HG02973 (cell line): ENCODE measurements at regions not wholly inside any gene's neighbourhood (a gene's known extent, or its start where the extent isn't known, plus 50 kb on each side); places are given as distances from the start of the nearest gene placed in this dataset.
A peak's percentile ranks its signal among the peaks of the same experiment; 100 is the strongest.
"Not testable (repeated sequence)": the region's sequence is repeated elsewhere in the genome, so short reads cannot be mapped to it uniquely, and the experiment has no call there.

Experiments used
- ATAC-seq: cut with Tn5 transposase; IDR thresholded peaks from one replicate; pipeline ENCODE4 v1.9.1; 2021; ENCODE audit warnings: moderate library complexity; ENCODE audit not compliant: unreplicated experiment

- ATAC-seq, result no peak
Measured at GRCh38 chr2:20499387-20499786, 52.5 kb downstream of the RHOB start.

- ATAC-seq, result no peak
Measured at GRCh38 chr2:20501974-20502373, 55.1 kb downstream of the RHOB start.

GRCh38 chr2:20502496-20502895 lies 55.6 kb downstream of the RHOB start:
- not testable (repeated sequence) for ATAC-seq

GRCh38 chr2:20504174-20504573 lies 57.3 kb downstream of the RHOB start:
- ATAC-seq, result no peak

- no peak for ATAC-seq
Measured at GRCh38 chr2:20506201-20506685, 59.4 kb downstream of the RHOB start.

- ATAC-seq, result peak; percentile 99
Measured at GRCh38 chr2:20507166-20507692, 60.4 kb downstream of the RHOB start.

- ATAC-seq, result no peak
Measured at GRCh38 chr2:20507711-20508110, 60.8 kb downstream of the RHOB start.

- no peak for ATAC-seq
Measured at GRCh38 chr2:20509301-20509769, 62.5 kb downstream of the RHOB start.

- no peak for ATAC-seq
Measured at GRCh38 chr2:20509770-20510490, 63.1 kb downstream of the RHOB start.

- ATAC-seq, result no peak
Measured at GRCh38 chr2:20511130-20511529, 64.3 kb downstream of the RHOB start.

GRCh38 chr2:20512061-20512605 lies 65.3 kb downstream of the RHOB start:
- no peak for ATAC-seq

GRCh38 chr2:20513946-20514345 lies 67.1 kb downstream of the RHOB start:
- ATAC-seq, result no peak

- ATAC-seq, result no peak
Measured at GRCh38 chr2:20514596-20515269, 67.9 kb downstream of the RHOB start.

GRCh38 chr2:20515290-20516220 lies 68.7 kb downstream of the RHOB start:
- ATAC-seq, result no peak

GRCh38 chr2:20516291-20516645 lies 69.4 kb downstream of the RHOB start:
- no peak for ATAC-seq

GRCh38 chr2:20516646-20517341 lies 69.9 kb downstream of the RHOB start:
- peak; percentile 88 for ATAC-seq

GRCh38 chr2:20519309-20519708 lies 72.4 kb downstream of the RHOB start:
- ATAC-seq, result no peak

GRCh38 chr2:20520128-20520527 lies 73.3 kb downstream of the RHOB start:
- no peak for ATAC-seq

- no peak for ATAC-seq
Measured at GRCh38 chr2:20521193-20521592, 74.3 kb downstream of the RHOB start.

GRCh38 chr2:20521682-20522189 lies 74.9 kb downstream of the RHOB start:
- ATAC-seq, result no peak
